ENCODE measurements at regions not wholly inside any gene's neighbourhood (a gene's known extent, or its start where the extent isn't known, plus 50 kb on each side); places are given as distances from the start of the nearest gene placed in this dataset.

GRCh38 chr21:25234857-25235801 is 372.2 kb downstream of the MRPL39 start:
- H3K4me3 ChIP-seq: no peak overlapping the region
- 43 to 48% methylated on average over 4 of the region's 4 CpGs for WGBS, 2 donors
- ATAC-seq (no peak), DNase-seq (no peak)
- H3K4me1 ChIP-seq: no peaks in the 10 kb centered on the region
- intact Hi-C loops (cut with DNase I): no loop called here
- H3K36me3 ChIP-seq (replicated peaks in 1 of 2; ENCODE audit: insufficient read depth in 1 of 2, low read depth in 2 of 2): no peaks in the 10 kb centered on the region
- H3K9me3 ChIP-seq: peaks cover 0 to 2% (median 0%) of the 10 kb centered on the region in 3 donors
- H3K27me3 ChIP-seq: no peaks in the 10 kb centered on the region
- TF ChIP-seq POLR2A (IDR thresholded peaks at IDR 0.05): no peak
- no peak for TF ChIP-seq CTCF (IDR thresholded peaks at IDR 0.05)
- H3K27ac ChIP-seq: no peak overlapping the region

GRCh38 chr21:25220954-25221353 is 386.3 kb downstream of the MRPL39 start:
- intact Hi-C loops (cut with DNase I): no loop called here
- DNase-seq (no peak), ATAC-seq (no peak)
- Histone ChIP-seq H3K27ac (no peak overlapping the region), H3K9me3 (no peaks in the 10 kb centered on the region), H3K4me3 (no peak overlapping the region), H3K36me3 (replicated peaks in 1 of 2; ENCODE audit: insufficient read depth in 1 of 2, low read depth in 2 of 2) (no peaks in the 10 kb centered on the region), H3K4me1 (no peaks in the 10 kb centered on the region), H3K27me3 (no peaks in the 10 kb centered on the region)
- TF ChIP-seq CTCF (IDR thresholded peaks at IDR 0.05) (no peak), POLR2A (IDR thresholded peaks at IDR 0.05) (no peak)

DNA sequence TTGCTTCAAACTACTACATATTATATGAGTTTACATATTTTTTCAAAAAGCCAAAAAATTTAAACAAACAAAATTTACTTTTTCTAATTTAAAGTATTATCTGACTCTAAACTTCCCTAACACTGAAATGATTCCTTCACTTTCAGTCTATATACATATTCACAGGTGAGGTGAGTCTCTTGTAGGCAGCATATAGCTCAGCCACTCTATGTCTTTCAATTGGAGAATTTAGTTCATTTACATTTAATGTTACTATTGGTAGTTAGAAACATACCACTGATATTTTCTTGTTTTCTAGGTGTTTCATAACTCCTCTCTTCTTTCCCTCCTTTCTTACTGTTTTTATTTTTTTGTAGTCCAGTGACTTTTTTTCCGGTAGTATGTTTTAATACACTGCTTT is 387.1 kb downstream of the MRPL39 start:
- DNase-seq: no peak
- no peak for ATAC-seq
- Histone ChIP-seq H3K4me1 (no peaks in the 10 kb centered on the region), H3K27me3 (no peaks in the 10 kb centered on the region), H3K4me3 (no peak overlapping the region), H3K9me3 (no peaks in the 10 kb centered on the region), H3K36me3 (replicated peaks in 1 of 2; ENCODE audit: insufficient read depth in 1 of 2, low read depth in 2 of 2) (no peaks in the 10 kb centered on the region), H3K27ac (no peak overlapping the region)
- WGBS, 2 donors: 76 to 86% methylated on average over 1 of the region's 1 CpG
- TF ChIP-seq CTCF (IDR thresholded peaks at IDR 0.05): no peak
- TF ChIP-seq POLR2A (IDR thresholded peaks at IDR 0.05): no peak
- intact Hi-C loops (cut with DNase I): no loop called here

DNA sequence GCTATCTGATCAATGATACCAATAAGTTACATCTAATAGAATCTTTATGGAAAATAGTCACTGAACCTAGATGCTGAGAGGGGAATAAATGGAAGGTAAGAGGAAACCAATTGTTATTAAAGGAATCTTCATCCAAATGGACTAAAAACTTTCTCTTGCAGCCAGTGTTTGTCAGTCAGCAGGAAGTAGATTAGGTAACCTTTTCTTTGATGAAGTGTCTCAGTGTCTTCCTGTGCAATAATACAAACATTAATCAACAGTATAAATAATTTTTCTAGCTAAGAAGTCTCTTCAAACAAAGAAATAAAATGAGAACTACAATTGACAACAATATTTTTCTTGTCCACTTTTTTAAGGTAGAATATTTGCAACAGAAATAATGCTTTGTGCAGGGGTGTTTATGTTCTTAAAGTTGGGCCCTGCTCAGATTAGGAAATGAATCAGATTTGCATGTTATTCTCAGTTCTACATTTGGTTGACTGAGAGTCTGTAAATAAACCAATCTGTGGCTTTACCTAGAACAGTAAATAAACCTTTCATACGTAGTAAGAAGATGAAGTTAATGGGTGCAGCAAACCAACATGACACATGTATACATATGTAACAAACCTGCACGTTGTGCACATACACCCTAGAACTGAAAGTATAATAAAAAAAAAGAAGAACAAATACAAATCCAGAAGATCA is 391.4 kb downstream of the MRPL39 start:
- Histone ChIP-seq H3K9me3 (no peaks in the 10 kb centered on the region), H3K4me3 (no peak overlapping the region), H3K27me3 (no peaks in the 10 kb centered on the region), H3K27ac (no peak overlapping the region), H3K36me3 (replicated peaks in 1 of 2; ENCODE audit: insufficient read depth in 1 of 2, low read depth in 2 of 2) (no peaks in the 10 kb centered on the region), H3K4me1 (no peaks in the 10 kb centered on the region)
- no peak for ATAC-seq
- TF ChIP-seq CTCF (IDR thresholded peaks at IDR 0.05) (no peak), POLR2A (IDR thresholded peaks at IDR 0.05) (no peak)
- intact Hi-C loops (cut with DNase I): no loop called here
- DNase-seq: no peak
- 30 to 34% methylated on average over 2 of the region's 2 CpGs for WGBS, 2 donors

All from body of pancreas (tissue), 4 donors.